Vagina (tissue), 2 donors: ENCODE measurements at regions not wholly inside any gene's neighbourhood (a gene's known extent, or its start where the extent isn't known, plus 50 kb on each side); places are given as distances from the start of the nearest gene placed in this dataset.

Source experiments
- DNase-seq, 2 donors: peaks; one replicate each; pipeline ENCODE4 v3.0.0-alpha.2; 2017; ENCODE audit errors: extremely low spot score in 2 of 2
- H3K27ac ChIP-seq: fragments of 200-600 bp; sonication (generic); one replicate; pipeline ENCODE4 v1.5.1; 2019
- H3K27me3 ChIP-seq: fragments of 200-600 bp; sonication (generic); one replicate; pipeline ENCODE4 v1.5.1; 2019
- H3K36me3 ChIP-seq, 2 donors: fragments of 200-600 bp; sonication (generic); one replicate each; pipeline ENCODE4 v1.5.1; 2017 to 2019
- H3K4me1 ChIP-seq: fragments of 200-600 bp; sonication (generic); one replicate; pipeline ENCODE4 v1.5.1; 2019
- H3K4me3 ChIP-seq, 2 donors: fragments of 200-600 bp; sonication (generic); 1 replicate in 1 of 2; 2 replicates in 1 of 2; pipeline ENCODE4 v1.5.1; 2016 to 2019
- H3K9me3 ChIP-seq: fragments of 200-600 bp; sonication (generic); one replicate; pipeline ENCODE4 v1.5.1; 2019
- CTCF ChIP-seq, 3 experiments: fragments of 450-650 bp in 2 of 3; fragments of 200-600 bp in 1 of 3; sonication (generic) in 1 of 3; IDR thresholded peaks; one replicate each; pipeline ENCODE4 v1.5.1; 2017 to 2019; ENCODE audit warnings: antibody characterized with exemption in 3 of 3, mild to moderate bottlenecking in 2 of 3, moderate library complexity in 2 of 3
- POLR2A ChIP-seq, 2 donors: fragments of 450-650 bp; IDR thresholded peaks; one replicate each; pipeline ENCODE4 v1.6.1; 2017; ENCODE audit warnings: antibody characterized with exemption in 2 of 2, mild to moderate bottlenecking in 2 of 2, moderate library complexity in 2 of 2
- POLR2AphosphoS5 ChIP-seq, 2 donors: sonication (generic); formaldehyde crosslinking; IDR thresholded peaks; one replicate each; pipeline ENCODE4 v1.9.0; 2017; ENCODE audit warnings: antibody characterized with exemption in 2 of 2, mild to moderate bottlenecking in 2 of 2, low read depth in 1 of 2; ENCODE audit not compliant: insufficient read depth in 1 of 2
- intact Hi-C: fragments of 100-400 bp; cut with DNase I; formaldehyde crosslinking; loops from one replicate; pipeline ENCODE4 v1.15.1; 2023

- H3K4me1 ChIP-seq, result no peaks in the 10 kb centered on the region
- H3K36me3 ChIP-seq, result no peaks in the 10 kb centered on the region
- TF ChIP-seq POLR2A (IDR thresholded peaks at IDR 0.05), result no peak
- no peak for TF ChIP-seq POLR2AphosphoS5 (IDR thresholded peaks at IDR 0.05; ENCODE audit: insufficient read depth in 1 of 2, low read depth in 1 of 2)
- TF ChIP-seq CTCF (IDR thresholded peaks at IDR 0.05), result no peak
- no peak overlapping the region for H3K4me3 ChIP-seq
- DNase-seq, result no peak
- no peaks in the 10 kb centered on the region for H3K27me3 ChIP-seq
- no peaks in the 10 kb centered on the region for H3K9me3 ChIP-seq
- intact Hi-C loops, result no loop called here
- no peak overlapping the region for H3K27ac ChIP-seq
Measured at GRCh38 chr2:59532808-59533207, 1020.6 kb downstream of the BCL11A start.

- no peak for TF ChIP-seq POLR2AphosphoS5 (IDR thresholded peaks at IDR 0.05; ENCODE audit: insufficient read depth in 1 of 2, low read depth in 1 of 2)
- no peak for TF ChIP-seq POLR2A (IDR thresholded peaks at IDR 0.05)
- TF ChIP-seq CTCF (IDR thresholded peaks at IDR 0.05), result no peak
- no peak overlapping the region for H3K27ac ChIP-seq
- intact Hi-C loops, result no loop called here
- H3K27me3 ChIP-seq, result no peaks in the 10 kb centered on the region
- no peaks in the 10 kb centered on the region for H3K36me3 ChIP-seq
- no peak for DNase-seq
- no peaks in the 10 kb centered on the region for H3K4me1 ChIP-seq
- no peaks in the 10 kb centered on the region for H3K9me3 ChIP-seq
- no peak overlapping the region for H3K4me3 ChIP-seq
Measured at GRCh38 chr2:59530258-59530657, 1023.2 kb downstream of the BCL11A start.

GRCh38 chr2:59529726-59530125, 1023.7 kb downstream of the BCL11A start:
- Histone ChIP-seq H3K4me1 (no peaks in the 10 kb centered on the region), H3K9me3 (no peaks in the 10 kb centered on the region), H3K4me3 (no peak overlapping the region), H3K27ac (no peak overlapping the region), H3K27me3 (no peaks in the 10 kb centered on the region), H3K36me3 (no peaks in the 10 kb centered on the region)
- intact Hi-C loops, result no loop called here
- no peak for TF ChIP-seq POLR2AphosphoS5 (IDR thresholded peaks at IDR 0.05; ENCODE audit: insufficient read depth in 1 of 2, low read depth in 1 of 2)
- TF ChIP-seq CTCF (IDR thresholded peaks at IDR 0.05), result no peak
- TF ChIP-seq POLR2A (IDR thresholded peaks at IDR 0.05), result no peak
- no peak for DNase-seq

- no peak for DNase-seq
- Histone ChIP-seq H3K27me3 (no peaks in the 10 kb centered on the region), H3K4me3 (no peak overlapping the region), H3K27ac (no peak overlapping the region), H3K4me1 (no peaks in the 10 kb centered on the region), H3K36me3 (no peaks in the 10 kb centered on the region), H3K9me3 (no peaks in the 10 kb centered on the region)
- intact Hi-C loops, result no loop called here
- no peak for TF ChIP-seq CTCF (IDR thresholded peaks at IDR 0.05)
Measured at GRCh38 chr2:59528525-59528924, 1024.9 kb downstream of the BCL11A start.

- no peaks in the 10 kb centered on the region for H3K9me3 ChIP-seq
- H3K4me1 ChIP-seq, result no peaks in the 10 kb centered on the region
- no peak overlapping the region for H3K4me3 ChIP-seq
- no peaks in the 10 kb centered on the region for H3K27me3 ChIP-seq
- no peak for TF ChIP-seq POLR2AphosphoS5 (IDR thresholded peaks at IDR 0.05; ENCODE audit: insufficient read depth in 1 of 2, low read depth in 1 of 2)
- TF ChIP-seq CTCF (IDR thresholded peaks at IDR 0.05), result no peak
- TF ChIP-seq POLR2A (IDR thresholded peaks at IDR 0.05), result no peak
- H3K27ac ChIP-seq, result no peak overlapping the region
- intact Hi-C loops, result no loop called here
- no peak for DNase-seq
- H3K36me3 ChIP-seq, result no peaks in the 10 kb centered on the region
Measured at GRCh38 chr2:59502981-59503380, 1050.5 kb downstream of the BCL11A start.
